ENCODE measurements at regions not wholly inside any gene's neighbourhood (a gene's known extent, or its start where the extent isn't known, plus 50 kb on each side); places are given as distances from the start of the nearest gene placed in this dataset.

DNA sequence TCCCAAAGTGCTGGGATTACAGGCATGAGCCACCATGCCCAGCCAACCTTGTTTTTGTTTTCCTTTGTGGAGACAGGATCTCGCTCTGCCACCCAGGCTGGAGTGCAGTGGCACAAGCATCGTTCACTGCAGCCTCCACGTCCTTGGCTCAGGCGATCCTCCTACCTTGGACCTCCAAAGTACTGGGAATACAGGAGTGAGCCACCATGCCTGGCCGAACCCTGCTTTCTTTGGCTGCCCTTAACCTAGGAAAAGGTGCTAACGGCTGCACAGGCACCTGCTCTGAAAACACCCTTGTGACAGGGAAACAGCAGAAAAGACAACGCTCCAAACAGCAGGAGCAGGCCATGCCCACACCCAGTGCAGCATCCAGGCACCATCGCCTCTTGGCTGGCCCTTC lies 71.9 kb downstream of the OAT start:
- no peak for DNase-seq

DNA sequence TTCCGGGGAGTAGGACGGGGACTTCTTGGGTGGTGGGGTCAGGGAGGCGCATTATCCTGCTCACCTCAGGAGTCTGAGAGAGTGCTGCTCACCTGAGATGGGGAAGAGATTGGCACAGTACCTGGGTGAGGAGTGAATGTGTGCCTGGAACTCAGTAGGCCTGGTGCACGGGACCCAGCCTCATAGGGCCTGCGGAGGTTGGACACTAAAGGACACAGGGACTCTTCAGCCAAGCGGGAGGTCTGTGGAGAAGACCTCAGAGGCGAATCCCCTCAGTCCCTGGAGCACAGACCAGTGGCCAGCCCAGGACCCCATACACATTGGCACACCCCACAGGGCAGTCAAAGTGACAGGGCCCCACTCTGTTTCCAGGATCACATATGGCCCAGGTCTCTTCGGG lies 73.2 kb downstream of the OAT start:
- no peak for DNase-seq

DNA sequence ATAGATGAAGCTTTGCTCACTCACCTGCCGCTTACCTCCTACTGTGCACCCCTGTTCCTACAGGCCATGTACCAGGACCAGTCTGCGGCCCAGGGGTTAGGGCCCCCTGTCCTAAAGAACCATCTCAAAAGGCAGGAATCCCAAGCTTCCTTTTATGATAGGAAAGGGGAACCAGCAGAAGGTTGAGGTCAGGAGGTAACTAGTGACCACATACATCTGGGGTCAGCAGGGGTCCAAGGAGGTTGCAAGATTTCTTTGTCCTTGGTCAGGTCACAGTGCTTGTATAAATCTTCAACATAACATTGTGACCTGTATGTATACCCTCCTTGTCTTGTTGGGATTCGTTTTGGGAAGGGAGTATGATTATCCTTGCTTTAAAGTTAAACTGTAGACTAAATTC lies 73.8 kb downstream of the OAT start:
- no peak for DNase-seq

DNA sequence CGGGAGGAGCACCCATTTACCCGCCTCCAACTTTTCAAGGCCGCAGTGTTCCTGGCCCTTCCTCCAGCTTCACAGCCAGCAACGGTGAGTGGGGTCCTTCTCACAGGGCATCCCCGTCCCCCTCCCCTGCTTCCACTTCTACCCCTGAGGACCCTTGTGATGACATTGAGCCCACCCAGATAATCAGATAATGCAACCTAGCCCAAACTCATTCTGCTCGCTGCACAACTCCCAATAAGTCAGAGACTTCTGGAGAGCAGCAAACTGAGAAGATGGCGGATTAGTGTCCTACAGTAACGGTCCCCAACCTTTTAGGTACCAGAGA lies 74.5 kb downstream of the OAT start:
- no peak for DNase-seq

DNA sequence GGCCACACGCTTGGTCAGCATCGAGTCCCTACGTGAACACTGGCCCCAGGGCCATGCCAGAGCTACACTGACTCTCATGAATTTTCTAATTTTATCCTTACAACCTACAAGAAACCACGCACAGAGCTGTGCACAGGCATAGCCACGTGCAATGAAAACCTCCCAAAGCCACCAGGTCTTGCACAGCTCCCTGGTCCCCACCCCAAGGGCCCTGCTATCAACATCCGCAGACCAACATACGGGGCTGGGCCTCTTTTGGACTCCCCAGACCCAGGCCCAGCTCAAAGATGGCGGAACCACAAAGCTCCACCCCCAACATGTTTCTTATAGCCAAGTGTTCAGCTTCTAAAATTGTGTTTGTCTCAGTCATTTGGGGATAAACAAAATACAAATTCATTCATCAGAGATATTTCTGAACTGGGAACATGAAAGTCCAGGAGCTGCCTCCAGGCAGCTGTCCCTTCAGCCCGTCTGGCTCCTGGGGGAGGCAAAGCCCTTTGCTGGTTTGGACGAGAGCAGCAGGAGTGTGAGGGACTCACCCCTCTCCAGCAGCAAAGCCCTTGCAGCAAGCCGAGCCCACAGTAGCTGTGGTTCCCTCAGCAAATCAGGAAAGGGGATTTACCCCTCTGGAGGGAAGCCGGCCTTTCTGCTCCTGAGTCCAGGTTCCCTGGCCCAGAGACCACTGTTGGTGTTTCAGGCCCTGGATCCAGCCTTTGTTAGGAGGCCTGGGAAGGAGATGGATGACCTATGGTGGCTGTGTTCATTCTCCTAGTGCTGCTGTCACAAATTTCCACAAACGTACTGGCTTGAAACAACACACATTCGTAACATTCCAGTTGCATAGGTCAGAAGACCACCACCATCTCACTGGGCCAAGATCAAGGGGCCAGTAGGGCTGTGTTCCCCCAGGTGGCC lies 75.1 kb downstream of the OAT start:
- no peak for DNase-seq

DNA sequence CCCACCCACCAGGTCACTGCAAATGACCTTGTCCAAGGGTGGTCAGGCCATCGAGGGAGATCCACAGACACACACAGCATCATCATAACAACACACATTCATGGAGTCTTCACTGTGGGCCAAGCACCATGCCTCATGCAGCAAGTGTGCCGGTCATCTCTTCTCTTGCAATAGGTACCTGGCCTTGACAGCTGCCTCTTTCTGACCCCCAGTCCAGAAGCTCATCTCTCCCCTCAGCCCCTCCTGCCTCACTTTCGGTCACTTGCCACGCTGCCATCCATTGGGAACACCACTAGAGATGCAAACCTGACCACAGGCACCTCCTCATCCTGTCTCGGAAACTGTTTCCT lies 75.9 kb downstream of the OAT start:
- DNase-seq: no peak

DNA sequence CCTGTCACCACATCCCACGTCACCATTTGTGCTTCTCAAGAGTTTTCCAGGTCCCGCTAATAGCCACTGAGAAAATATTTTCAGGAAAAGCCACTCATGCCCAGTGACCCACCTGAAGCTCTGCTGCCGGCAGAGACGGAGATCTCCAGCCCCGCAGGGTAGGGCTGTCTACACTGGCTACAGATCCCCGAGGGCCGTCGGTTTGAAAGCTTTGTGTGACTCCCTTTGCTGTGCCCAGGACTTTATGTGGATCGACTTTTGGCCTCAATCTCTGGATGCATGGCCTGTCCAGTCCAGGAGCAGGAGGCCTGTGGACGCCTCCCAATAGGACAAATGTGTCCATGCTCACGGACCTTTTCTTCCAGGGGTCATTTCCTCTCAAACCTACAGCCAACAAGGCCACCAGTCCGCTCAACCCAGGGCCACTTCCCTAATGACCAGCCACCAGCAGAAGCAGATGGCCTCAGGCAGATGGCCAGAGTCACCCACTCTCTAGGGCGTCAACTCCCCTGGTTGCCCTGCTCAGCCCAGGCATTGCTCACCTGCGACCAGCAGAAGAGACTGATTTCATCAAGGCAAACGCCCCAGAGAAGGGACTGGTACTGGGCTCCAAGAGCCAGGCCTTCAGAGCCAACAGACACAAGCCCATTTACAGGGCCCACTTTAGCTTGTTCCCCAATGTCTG lies 76.4 kb downstream of the OAT start:
- no peak for DNase-seq

DNA sequence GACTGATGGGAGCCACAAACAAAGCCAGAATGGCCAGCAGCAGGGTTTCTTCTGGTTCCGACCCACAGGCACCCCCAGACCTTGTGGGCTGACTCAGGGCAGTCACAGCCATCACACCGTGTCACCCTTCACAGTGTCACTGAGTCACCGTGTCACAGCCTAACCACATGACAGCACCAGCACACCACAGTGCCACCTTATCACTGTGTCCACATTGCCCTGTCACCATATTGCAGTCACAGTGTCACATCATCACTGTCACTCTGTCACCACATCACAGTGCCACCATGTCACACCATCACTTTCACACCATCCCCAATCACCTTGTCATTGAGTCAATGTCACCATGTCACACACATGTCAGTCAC lies 77.0 kb downstream of the OAT start:
- DNase-seq: no peak

DNA sequence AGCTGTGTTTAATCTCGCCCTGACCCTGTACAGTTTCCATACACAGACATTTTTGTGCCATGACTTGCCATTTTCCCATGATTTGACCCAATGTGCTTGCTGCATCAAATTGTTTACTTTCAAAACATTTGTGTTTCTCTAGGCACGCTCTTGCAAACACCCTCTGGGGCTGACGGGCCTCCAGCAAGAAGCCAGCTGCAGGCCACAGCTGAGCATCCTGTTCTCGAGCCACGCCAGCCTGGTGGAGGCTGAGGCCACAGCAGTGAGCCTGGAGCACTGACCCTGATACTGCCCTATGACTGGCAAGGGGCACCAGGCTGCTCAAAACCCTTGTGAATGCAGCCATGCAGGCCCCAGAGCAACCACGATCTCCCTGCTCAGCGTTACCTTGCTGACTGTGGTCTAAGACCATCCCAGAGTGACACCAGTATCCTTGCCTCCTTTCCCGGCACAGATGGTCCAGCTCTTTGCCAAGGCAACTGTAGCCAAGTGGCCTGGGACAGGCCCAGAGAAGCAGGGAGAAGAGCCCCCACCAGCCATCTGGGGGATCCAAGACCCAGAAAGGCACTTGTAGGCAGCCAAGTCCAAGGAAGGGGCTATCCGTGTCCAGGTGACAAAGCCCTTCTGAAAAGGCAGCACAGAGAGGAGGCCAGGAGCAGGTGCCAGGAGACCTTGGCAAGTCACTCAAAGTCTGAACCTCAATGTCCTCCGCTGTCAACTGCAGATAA lies 78.5 kb downstream of the OAT start:
- no peak for DNase-seq

DNA sequence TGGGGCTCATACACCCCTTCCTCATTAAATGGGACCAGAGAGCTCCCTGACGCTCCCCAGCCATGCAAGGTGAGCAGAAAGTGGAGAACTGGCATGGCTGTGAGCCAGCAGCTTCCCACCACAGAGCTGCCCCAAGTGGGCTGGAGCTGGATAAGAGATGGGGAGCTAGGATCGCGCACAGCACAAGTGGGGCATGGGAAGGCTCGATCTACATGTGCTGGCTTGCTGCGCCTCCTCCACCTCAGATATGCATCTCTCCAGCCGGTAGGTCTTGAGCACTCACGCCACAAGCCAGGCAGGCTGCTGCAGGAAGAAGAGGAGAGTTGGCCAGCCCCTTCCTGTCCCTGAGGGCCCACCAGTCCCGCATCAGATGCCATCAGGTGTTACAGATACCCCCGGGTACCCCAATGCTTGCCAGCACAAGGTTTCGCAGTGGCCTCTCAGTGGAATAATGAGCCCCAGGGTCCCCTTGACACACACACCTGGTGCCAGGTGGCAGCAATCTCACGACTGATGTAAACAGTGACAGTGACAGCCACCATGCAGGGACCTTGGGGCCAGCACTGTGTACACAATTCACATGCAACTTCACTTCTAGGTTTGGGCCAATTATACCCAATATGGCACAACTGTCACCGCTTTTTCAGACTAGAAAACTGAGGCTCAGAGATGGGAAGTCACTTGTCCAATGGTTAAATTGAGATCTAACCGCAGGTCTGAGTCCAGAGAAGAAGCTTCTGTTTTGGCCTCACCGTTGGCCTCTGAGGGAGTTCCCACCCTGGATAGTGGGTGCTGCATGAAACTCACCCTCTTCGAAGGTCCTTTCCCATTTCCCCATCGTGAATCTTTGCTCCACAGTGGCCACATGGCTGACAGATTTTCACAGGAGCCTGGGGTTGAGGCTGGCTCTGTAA lies 79.3 kb downstream of the OAT start:
- DNase-seq: no peak

DNA sequence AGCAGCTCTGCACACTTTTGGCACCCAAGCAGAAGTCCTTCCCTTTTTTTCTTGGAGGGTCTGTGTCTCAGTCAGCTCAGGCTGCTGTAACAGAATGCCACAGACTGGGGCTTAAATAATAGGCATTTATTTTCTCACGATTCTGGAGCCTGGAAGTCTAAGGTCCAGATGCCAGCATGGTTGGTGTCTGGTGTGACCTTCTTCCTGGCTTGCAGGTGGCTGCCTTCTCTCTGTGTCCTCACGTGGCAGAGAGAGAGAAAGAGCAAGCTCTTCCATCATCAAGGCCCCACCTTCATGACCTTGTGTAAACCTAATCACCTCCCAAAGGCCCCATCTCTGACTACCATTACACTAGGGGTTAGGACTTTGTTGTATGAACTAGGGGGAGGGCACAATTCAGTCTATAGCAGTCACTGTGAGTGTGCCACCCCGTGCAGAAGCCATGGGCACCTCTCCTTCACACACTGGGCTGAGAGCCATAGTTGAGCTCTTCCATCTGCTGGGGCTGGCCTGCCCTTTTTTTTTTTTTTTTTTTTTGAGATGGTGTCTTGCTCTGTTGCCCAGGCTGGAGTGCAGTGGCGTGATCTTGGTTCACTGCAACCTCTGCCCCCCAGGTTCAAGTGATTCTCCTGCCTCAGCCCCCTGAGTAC lies 80.3 kb downstream of the OAT start:
- DNase-seq: no peak

DNA sequence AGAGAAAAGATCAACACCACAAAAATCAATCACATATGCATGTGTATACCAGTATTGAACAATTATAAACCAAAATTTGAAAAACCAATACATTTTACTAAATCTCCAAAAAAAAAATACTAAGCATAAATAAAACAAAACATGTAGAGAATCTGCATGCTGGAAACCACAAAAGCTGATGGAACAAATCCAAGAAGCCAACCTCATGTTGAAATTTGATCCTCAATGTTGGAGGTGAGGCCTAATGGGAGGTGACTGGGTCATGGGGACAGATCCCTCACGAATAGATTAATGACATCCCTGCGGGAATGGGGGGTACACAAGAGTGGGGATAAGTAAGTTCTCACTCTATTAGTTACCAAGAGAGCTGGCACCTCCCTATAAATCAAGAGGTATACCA lies 82.5 kb downstream of the OAT start:
- no peak for DNase-seq

DNA sequence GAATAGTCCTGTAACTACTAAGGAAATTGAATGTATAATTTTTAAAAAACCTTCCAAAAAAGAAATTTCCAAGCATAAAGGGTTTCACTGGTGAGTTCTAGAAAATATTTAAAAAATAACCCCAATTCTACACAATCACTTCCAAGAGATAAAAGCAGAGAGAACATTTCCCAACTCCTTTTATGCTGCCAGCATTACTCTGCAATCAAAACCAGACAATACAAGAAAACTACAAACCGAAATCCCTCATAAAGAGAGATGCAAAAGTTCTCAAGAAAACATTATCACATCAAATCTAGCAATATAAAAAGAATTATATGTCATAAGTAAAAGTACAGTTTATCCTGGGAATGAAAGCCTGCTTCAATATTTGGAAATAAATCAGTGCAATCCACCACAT lies 84.8 kb downstream of the OAT start:
- no peak for DNase-seq

DNA sequence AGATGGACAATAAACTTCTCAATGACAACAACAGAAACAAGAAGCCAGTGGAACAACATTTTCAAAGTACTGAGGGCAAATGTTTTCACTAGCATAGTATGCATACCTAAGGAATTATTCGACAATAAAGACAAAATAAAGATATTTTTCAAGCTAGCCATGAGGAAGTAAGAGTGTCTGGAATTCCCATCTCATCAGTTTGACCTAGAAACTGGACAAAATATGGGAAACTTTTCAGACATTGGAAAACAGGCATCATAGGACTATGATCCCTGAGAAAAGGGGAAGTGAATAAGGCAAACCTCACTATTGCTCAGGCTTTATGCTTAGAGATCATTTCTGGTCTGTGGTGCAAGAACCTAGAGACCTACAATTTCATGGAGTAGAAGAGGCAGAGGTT lies 86.3 kb downstream of the OAT start:
- no peak for DNase-seq

DNA sequence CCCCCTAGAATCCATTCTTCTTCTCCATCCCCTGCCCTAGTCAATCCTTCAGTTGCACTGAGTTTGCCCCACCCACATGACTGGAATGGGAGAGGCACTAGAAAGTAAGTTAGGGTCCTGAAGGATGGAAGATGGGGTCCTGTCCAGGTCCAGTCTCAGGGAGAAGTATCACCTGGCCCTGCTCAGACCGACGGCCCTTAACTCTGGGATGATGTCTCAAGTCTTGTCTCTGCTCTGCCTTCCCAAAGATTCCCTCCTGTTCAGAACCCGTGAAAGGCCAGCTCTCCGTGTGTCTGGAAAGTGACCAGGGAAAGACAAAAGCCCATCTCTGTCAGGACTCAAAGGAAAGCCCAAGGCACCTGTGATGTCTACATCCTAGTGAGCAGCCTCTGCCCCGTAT lies 88.8 kb downstream of the OAT start:
- no peak for DNase-seq

DNA sequence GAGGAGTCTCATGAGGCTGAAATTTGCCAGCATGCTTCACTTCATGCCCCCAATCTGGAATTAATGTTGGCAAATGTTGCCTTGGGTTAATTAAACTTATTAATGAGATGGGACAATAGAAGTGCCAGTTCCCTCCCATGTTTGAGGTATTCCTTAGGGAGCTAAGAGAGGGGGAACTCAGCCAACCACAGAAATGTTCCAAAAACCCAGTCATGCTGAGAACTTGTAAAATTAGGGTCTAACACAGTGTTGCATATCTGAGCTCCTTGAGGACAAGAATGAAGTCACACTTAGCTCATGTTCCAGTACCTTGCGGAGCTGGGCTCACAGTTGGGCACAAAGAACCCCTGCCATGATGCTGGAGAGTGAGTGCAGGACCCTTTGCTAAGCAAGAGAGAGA lies 89.4 kb downstream of the OAT start:
- DNase-seq: no peak

DNA sequence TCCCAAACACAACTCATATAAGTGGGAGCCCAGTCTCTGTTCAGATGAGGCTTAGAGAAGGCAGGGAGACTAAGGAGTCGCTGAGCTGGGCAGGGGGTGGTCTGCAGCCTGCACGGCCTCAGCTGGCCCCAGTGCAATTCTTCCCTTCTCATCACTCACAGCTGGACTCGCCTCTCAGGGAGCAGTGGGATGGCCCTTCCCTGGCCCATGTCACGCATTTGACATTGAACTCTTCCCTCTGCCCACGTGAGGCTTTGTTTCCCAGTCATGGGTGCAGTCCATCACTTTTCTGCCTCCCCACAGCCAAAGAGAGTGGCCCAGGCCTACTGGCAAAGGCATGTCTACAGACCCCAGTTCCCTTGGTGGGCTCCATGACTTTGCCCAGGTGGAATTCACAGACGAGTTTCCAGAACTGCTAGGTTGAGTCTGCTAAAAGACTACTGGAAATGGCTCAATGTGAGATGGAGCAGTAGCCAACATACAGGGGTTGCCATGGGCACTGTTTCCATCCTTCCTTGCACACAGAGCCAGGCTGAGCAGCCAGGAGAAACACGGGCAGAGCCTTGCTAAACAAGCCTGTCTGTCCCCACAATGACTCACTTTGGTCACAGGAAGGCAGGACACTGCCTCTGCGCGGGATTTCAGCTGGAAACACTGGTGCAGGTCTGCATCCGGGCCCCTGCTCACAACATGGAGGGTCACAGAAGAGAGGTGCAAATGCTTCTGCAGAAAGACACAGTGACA lies 90.1 kb downstream of the OAT start:
- DNase-seq: no peak

DNA sequence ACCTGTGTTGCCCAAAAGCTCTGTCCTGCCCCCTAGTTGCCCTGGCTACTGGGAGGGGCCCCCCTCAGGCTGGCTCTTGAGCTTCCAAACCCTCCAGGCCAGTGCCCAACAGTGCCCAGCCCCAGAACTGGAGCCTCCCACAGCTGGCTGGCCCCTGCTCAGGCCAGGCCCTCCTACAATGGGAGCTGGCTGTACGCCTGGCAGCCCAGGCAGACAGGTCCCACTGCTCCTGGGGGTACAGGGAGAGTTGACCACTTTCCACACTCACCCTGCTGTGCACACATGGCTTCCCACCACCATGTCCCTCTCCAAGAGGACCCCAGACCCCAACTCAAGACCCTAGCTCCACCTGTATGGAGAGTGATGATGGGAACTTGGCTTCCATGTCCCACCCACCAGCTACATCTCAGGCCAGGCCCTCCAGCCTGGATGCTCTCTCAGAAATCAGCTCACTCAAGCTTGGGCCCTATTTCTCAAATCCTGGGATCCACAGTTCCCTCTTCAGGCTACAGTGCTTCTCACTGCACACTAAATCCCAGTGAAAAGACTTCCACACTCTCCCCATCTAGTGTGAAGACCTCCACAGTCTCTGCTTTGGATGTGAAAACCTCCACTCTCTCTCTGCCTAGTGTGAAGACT lies 92.6 kb downstream of the OAT start:
- DNase-seq: no peak

DNA sequence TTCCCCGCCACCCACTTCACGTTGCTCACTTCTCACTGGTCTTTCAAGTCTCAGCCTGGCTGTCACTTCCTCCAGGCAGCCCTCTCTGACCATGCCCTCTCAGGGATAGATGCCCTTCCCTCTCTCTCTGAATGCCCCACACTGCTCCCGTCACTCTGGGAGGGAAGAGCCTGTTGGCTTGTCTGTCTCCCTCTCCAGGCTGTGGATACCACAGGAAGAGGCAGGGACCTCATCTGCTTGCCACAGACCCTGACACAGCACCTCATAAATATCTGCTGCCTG lies 93.1 kb downstream of the OAT start:
- DNase-seq: no peak

DNA sequence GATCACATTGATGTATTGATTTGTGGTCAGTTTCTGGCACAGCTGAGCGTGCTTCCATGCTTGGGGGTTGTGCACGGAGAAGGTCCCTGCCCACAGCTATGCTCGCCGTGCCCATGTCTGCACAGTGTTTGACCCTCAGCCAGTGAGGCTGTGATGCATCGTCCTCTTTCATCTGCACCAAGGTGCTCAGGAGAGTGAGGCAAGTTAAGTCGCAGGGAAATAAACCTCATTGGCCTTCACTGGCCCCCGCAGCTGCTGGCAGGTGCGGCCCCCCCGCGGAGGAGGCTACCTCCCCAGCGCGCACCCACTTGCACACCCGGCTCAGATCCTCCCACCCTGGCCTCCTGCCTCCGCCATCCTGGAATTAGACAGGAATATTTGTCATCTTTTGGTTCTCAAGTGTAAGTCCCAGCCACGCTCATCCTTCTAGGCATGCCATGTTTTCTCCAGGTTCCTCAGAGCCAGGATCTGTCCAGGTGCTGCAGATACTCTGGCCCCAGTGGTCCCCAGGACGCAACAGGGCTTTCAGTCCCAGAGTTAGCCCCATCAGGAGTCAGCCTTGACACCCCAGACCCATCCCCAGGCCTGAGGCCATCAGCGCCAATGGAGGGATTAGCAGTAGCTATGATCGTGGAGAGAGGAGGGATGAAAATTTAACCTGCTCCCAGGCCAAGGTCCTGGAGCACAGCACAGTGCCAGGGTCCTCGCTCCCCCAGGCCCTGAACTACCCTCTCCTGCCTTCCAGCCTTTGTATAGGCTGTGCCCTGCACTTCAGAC lies 93.7 kb downstream of the OAT start:
- no peak for DNase-seq

DNA sequence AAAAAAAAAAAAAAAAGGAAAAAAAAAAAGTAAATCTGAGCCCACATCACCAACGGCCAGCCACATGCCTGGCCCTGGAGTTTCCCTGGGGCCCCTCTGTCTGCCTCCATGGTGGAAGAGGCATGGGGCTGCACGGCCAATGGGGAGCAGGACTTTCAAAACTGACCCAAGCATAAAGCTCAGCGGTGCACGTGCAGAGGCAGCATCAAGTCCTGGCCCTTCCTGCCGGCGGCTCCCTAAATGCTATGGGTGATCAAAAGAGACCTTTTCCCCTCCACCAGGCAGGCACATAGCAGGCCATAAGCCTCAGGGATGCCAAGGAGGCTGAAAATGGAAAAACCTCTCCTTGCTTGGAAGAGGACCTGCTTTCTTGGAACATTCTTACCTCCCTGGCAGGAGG lies 94.3 kb downstream of the OAT start:
- DNase-seq: no peak

Measured in CD4-positive, alpha-beta T cell treated with Interleukin-17A for 4 hours (primary cell).